HuH-7 (cell line): ENCODE measurements at regions not wholly inside any gene's neighbourhood (a gene's known extent, or its start where the extent isn't known, plus 50 kb on each side); places are given as distances from the start of the nearest gene placed in this dataset.

Experiments
- DNase-seq: peaks from one replicate; pipeline ENCODE4 v3.0.0; 2011; ENCODE audit warnings: low spot score

GRCh38 chr11:27968461-27968860, 139.5 kb downstream of the KIF18A start:
- DNase-seq = no peak

- DNase-seq = no peak
These were observed 142.4 kb downstream of the KIF18A start for GRCh38 chr11:27965559-27965958.

GRCh38 chr11:27963370-27963769, 144.6 kb downstream of the KIF18A start:
- DNase-seq = no peak

- DNase-seq = no peak
These were observed 157.8 kb downstream of the KIF18A start for GRCh38 chr11:27949951-27950738.

GRCh38 chr11:27945348-27945747, 162.6 kb downstream of the KIF18A start:
- no peak for DNase-seq

- no peak for DNase-seq
These were observed 169.9 kb downstream of the KIF18A start for GRCh38 chr11:27938011-27938410.

GRCh38 chr11:27934830-27935145, 173.2 kb downstream of the KIF18A start:
- no peak for DNase-seq

- no peak for DNase-seq
These were observed 173.7 kb downstream of the KIF18A start for GRCh38 chr11:27933992-27934829.

GRCh38 chr11:27931770-27932169, 176.2 kb downstream of the KIF18A start:
- DNase-seq = no peak

- no peak for DNase-seq
These were observed 177.0 kb downstream of the KIF18A start for GRCh38 chr11:27930946-27931345.

GRCh38 chr11:27928809-27929208, 179.1 kb downstream of the KIF18A start:
- no peak for DNase-seq

GRCh38 chr11:27926981-27927481, 180.9 kb downstream of the KIF18A start:
- DNase-seq = no peak

GRCh38 chr11:27926486-27926885, 181.5 kb downstream of the KIF18A start:
- no peak for DNase-seq

GRCh38 chr11:27921472-27921871, 186.5 kb downstream of the KIF18A start:
- no peak for DNase-seq

- no peak for DNase-seq
These were observed 191.3 kb downstream of the KIF18A start for GRCh38 chr11:27916541-27917100.

- DNase-seq = no peak
These were observed 193.9 kb downstream of the KIF18A start for GRCh38 chr11:27914080-27914479.

- DNase-seq = no peak
These were observed 194.3 kb downstream of the KIF18A start for GRCh38 chr11:27913650-27914049.

GRCh38 chr11:27912916-27913315, 195.0 kb downstream of the KIF18A start:
- no peak for DNase-seq

GRCh38 chr11:27910186-27910931, 197.6 kb downstream of the KIF18A start:
- DNase-seq = no peak

- DNase-seq = no peak
These were observed 198.6 kb downstream of the KIF18A start for GRCh38 chr11:27909386-27909785.

GRCh38 chr11:27908621-27909020, 199.3 kb downstream of the KIF18A start:
- no peak for DNase-seq

GRCh38 chr11:27907530-27907929, 200.4 kb downstream of the KIF18A start:
- no peak for DNase-seq
